NCI-H146 (cell line): ENCODE measurements at regions not wholly inside any gene's neighbourhood (a gene's known extent, or its start where the extent isn't known, plus 50 kb on each side); places are given as distances from the start of the nearest gene placed in this dataset.
"Not testable (repeated sequence)": the region's sequence is repeated elsewhere in the genome, so short reads cannot be mapped to it uniquely, and the experiment has no call there.

Source experiments
- DNase-seq: peaks from one replicate; lab custom pipeline; 2025; lab: John Stamatoyannopoulos, UW

DNA sequence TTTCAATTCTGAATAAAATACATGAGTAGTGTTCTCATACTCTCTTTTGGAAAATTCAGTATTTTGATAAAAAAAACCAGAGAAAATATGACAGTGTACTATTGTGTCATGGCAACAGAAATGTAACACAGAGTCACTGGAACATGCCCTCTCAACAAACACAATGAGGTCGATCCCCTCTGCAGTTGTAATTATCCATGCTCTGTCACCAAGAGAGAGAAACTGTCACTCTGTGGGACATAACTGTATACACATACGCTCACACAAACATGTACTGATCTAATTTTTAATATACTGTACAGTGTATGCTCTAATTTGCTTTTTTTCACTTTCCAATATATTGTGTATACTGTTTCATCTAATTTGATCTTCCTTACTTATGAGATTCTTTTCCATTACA is 1136.8 kb upstream of the TENM3 start:
- DNase-seq = peak; percentile 6

DNA sequence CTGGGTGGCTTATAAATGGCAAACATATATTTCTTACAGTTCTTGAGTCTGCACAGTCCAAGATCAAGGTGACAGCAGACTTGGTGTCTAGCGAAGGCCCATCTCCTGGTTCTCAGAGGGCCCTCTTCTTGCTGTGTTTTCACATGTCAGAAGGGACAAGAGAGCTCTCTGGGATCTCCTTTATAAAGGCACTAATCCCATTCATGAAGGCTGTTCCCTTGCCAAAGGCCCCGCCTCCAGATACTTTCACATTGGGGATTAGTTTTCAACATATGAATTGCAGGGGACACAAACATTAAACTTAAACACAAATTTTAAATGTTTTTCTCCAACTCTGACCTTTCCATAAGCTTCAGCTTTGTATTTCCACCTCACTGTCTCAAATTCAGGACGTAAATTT is 1135.0 kb upstream of the TENM3 start:
- DNase-seq = no peak

DNA sequence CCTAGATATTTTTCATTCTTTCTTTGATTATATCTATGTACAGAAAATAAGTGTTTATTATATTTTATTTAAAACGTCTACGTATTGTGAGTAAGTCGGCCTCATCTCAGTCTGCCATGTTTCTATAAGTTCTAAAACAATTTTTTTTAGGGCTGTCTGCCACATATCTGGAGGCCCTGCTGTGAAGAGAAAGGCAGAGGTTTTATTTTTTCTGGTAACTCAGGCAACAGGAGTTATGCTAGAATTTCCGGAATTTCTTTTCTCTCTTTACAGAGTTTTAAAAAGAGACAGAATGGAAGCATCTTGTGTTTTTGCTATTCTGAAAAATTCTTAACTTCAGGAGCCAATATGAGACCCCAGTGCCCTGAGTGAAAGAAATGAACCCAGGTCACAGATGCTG is 1124.0 kb upstream of the TENM3 start:
- no peak for DNase-seq

DNA sequence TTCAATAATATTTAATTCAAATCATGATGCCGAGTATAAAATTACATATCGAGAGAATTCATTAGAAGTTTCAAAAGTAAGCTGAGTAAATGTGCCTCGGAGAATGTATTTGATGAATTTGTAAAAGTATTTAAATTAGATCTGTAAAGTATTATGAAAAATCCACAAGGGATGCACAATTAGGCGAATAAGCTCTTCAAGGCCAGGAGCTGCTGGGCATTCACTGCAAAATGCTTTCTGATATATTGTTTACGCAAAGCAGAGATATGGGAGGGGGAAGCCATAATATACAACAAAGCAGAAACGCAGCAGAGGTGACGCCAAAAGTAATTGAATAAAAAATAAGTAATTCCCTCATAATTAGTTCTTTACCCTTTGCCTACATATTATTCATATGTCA is 1121.5 kb upstream of the TENM3 start:
- DNase-seq = no peak

DNA sequence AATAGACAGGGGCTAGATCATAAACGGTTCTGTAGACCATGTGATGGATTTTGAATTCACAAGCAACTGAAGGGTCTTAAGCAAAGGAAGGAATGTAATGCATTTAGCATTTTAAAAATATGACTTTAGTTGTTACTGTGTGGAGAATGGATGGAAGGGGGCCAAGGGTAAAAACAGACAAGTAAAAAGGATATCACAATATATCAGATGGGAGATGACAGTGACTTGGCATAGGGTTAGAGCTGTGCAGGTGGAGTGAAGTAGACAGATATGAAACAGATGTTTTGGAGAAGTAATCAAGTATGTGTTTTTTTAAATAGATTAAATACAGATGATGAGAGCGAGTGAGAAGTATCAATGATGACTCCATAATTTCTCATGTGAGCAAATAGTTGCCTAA is 1116.0 kb upstream of the TENM3 start:
- no peak for DNase-seq

DNA sequence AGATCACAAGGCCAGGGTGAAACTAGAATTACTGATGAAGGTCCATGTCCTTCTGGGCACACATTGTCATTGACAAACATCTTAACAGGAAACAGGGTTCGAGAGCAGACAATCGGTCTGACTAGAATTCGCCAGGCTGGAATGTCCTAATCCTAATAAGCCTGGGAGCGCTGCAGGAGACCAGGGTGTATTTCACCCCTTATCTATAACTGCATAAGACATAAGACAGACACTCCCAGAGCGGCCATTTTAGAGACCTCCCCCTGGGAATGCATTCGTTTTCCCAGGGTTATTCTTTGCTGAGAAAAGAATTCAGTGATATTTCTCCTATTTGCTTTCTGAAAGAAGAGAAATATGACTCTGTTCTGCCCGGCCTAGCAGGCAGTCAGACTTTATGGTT is 1112.9 kb upstream of the TENM3 start:
- DNase-seq = not testable (repeated sequence)

DNA sequence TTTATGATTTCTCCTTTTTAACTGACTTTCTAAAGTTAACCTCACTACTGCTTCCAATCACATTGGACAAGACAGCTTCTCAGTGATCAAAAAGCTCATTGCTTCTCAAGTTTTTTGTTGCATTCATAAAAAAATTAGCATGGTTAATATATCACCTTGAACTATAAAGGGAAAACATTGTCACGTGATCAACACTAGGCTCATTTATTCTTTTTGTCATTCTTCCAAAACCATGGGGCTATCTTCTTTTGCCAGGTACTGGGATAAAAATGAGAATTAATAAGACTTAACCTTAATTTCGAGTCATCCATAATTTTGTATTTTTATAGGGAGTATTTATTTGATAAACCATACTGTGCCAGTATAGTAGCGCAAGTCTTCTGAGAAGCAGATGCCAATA is 1105.9 kb upstream of the TENM3 start:
- DNase-seq = no peak

DNA sequence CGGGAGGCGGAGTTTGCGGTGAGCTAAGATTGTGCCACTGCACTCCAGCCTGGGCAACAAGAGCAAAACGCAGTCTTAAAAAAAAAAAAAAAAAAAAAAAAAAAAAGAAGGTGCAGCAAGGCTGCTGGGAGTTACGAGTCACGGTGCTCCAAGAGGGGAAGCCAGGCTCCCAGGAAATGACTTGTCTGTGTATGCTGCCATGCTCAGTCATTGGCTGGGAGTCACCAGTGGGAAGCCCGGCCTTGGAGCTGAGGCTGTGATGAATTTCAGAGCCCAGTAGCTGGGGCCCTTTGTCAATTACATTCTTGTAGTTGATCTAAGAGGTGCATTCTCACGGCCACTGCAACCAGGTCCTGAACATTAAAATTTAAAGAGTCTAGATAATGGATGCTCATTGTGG is 1105.1 kb upstream of the TENM3 start:
- no peak for DNase-seq

DNA sequence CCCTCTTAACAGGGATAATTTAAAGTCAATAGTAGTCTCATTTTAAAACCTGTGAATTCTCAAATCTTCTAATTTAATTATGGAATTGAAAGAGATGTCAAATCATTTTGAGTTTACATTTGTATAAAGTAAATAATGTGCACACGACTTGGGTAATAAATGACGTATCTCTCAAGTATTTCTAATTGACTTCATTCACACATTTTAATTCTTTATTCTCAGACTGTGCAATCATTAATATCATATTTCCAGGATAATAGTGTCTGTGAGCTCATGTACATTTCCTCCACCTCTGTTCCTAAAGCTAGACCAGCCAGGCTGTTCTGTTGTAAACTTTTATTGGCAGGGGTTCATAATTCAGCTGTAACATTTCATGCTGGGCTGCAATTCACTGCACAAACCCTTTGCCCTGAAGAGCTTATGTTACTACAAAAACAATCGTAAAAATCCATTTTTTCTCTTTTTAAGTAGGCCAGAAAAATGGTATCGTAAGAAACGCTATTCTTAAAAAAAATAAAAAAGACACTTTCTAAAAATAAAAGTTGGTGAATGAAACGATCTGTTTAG is 1103.1 kb upstream of the TENM3 start:
- DNase-seq = peak; percentile 24

DNA sequence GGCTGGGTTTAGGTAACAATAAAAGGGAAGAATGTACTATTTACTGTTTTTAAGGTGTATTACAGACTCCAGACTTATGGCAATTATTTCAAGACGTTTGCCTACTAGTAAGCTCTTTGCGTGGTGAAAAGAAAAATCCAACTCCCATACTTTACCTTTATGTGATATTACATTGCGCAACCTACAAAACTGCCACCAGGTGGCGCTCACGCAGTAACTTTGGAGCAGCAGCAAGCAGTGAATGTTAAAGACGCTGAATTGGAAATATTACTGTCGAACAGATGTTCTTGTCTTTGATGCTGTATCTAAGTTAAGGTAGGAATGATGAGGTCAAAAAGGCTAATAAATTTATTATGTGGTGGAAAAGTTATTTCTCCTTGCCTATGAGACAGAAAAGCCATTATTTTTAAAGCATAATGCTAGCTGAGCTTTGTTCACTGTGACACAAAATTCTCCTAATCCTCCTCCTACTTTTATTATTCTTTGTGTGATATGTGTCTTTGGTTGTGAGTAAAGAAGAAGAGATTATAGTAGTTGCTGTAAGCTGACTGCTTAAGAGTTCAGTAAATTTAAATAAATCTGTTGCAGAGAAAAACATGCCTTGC is 1099.8 kb upstream of the TENM3 start:
- DNase-seq = peak; percentile 73

DNA sequence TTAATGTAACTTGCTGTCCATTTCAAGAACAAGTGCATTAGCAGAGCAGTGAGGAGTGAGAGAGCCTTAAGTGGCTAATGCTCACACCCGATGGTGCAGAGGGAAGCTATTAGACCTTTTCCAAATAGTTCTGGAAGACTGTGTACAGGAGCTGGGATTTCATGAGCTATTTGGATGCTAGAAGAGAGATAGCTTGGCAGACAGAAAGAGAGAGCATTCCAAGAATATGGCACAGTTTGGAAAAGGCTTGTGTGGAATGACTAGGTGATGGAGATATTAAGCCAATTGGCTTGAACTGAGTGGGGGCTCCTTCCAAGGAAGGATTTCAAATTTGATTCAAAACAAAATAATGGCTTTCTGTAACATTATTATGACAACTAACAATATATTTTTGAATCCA is 1097.2 kb upstream of the TENM3 start:
- no peak for DNase-seq

DNA sequence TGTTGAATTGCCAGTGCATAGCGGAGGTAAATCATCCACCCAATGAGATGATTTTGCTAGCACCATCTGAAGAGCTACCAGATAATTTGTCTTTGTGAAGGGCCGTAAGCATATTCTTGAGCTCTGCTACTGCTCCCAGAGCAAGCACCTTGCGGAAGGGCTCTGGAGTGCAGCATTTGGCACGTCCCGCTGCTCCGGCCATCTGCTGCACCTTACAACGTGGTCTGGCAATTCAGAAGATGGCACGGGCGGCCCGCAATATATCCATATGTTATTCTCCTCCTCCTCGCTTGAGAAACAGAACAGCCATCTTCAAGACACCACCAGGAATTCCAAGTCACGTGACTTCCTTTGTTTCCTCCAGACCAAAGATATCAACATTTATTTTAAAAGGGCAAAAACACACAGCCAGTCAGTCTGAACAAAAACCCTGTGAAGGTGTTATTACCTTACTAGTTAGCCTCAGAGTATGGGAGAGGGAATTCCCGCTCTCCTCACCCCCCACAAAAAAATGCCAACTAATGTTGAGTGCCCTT is 1095.7 kb upstream of the TENM3 start:
- DNase-seq = no peak

DNA sequence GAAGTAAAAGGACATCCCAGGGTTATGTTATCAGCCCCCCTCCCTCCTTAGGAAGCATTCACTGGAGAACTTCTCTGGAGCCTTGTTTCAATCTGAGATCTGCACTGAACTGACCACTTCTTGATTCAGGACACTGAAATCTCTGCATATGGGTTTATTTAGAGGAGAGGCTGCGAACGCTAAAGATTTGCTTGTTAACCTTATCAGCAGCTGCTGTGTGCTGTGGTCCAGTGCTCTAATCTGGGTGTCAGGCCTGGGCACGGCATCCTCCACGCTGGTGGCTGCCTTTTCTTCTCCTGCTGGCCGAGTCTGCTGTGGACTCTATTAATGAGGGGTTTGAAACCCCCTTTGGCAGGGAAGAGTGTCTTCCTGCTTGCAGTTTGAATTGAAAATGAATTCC is 1094.7 kb upstream of the TENM3 start:
- no peak for DNase-seq

DNA sequence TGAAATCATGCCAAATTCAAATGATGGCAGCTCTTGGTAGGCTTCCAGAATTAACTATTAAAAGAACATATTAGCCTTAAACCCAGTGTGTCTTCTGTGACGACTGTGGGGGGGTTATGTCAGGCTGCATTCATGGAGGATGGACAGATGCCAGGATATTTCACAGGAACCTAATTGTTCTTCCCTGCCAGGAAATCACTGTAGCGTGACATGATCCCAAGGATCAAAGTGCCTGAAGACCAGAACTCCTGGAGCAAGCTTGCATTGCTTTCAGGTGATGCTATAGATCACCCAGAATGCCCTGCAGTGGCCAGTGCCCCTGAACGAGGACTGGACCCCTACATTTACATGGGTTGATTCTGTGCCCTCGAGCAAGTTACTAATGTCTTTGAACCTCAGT is 1093.0 kb upstream of the TENM3 start:
- peak; percentile 53 for DNase-seq

DNA sequence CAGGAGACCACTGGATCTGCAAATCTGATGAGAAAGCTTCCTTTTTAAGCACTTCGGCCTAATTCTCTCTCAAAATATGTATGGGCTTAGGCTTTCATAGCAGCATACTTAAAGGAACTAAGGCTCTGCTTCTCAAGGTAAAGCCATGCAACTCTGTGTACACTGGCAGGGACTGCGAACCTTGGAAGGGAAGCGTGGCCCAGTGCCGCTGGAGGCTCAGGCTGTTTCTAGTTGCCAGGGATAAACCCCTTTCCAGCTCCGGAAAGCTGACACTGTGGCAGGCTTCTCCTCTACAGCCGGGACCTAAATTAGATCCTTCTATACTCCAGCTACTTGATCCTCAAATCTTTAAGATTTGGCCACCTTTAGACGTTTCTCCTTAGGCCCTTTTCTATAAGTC is 1091.3 kb upstream of the TENM3 start:
- DNase-seq = no peak

DNA sequence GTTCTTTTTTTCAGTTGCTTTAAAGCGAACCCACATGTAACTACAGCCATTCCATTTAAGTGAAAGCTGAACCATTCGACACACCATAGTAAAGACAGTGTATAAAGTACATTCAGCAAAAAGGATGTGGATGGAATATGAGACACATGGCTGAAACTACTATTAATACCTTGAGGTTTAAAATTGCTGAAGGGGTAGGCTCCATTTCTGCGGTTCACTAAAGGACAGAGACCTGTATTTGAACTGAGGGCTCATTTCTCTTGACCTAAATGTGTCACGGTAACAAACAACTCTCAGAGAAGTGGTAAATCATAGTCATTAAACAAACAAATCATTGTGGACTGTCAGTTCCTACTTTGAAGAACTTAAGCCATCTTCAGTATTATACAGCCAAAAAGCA is 1085.6 kb upstream of the TENM3 start:
- no peak for DNase-seq

DNA sequence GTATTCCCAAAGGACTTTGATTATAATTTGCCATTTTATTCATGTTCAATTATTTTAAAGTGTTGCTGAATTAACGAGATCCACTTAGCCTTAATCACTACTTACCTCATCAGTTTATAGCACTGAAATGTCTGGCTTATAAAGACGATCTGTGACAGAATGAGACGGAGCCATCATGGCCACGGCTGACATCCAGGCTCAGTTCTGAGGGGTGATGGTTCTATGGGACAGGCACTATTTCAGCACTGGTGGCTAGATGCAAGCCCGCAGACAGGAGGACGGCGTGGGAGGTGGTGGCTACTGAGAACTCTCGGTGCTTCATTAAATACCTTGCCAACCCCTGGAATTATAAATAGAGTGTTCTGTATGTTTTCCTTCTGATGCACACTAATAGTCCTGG is 1084.2 kb upstream of the TENM3 start:
- peak; percentile 34 for DNase-seq

DNA sequence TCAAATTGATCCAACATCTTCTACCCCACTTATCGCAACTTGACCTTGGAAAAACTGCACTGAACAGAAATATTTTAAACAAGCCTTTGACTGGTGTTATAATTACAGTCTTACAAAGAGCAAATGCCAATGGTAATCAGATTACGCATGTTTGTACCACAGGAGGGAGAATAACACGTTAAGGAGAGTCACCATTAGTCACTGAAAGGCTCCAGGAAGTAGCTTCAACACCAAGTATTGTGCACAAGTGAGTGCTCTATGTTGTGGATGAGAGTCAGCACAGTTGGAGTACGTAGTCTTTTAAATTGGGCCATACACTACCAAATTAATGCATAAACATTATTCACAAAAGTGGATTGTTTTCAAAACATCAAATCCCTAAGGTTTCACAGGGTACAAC is 1081.5 kb upstream of the TENM3 start:
- no peak for DNase-seq

DNA sequence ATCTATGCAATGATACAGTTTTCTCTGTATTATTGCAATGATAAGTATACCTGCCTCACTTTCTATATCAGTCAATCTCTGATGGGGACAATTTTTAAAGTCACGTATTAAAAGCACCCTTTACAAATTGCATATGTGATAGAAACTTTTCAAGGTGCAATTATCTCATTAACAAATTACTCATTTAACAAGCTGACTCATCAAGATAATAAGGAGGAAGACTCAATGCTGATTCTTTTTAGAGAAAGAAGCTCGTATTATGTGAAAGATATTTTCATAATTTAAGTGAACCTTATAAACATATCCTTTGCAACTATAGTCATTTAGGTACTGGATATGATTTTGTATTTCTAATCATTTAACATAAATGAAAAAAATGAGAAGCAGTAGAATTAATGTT is 1080.9 kb upstream of the TENM3 start:
- DNase-seq = no peak

DNA sequence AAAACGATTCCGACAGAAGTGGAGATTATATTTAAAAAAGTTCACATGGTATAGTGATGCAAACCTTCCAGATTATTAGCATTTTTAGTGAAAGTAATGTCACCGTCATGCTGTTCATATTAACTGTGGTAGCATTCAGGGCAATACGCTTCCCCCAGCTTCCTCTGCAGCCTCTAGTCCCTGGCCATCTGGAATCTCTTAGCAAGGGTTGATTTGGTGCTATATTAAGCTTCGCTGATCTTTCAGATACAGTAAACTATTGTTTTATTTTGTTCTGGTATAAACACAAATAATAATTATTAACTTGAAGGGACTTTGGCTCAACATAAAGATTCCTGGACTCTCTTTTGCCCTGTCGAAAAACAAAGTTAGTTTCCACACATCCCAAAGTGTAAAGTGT is 1080.5 kb upstream of the TENM3 start:
- no peak for DNase-seq

DNA sequence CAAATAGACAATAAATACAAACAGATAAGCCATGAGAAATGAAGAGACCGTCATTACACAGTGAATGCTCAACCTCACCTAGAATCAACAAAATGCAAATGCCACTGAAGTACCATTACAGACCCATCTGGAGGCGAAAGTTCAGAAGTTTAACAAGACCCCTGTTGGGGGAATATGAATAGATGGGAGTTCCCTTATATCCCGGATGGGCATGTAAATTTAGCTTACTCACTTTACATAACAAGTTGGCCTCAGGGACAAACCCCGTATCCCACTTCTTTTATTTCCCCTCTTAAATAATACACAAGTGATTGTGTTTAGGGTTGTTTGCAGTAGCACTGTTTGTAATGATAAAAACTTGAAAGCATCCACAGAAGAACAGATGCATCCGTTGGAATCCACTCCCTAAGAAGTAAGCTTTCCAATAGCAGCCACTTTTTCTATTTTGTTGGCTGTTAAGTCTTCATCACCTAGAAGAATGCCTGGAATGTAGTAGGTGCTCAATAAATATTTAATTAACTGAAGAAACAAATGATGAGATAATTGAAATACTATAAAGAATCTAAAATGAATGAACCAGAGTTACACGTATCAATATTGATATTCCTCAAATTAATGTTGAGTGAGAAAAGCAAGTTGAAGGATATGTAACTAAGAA is 1076.3 kb upstream of the TENM3 start:
- no peak for DNase-seq

DNA sequence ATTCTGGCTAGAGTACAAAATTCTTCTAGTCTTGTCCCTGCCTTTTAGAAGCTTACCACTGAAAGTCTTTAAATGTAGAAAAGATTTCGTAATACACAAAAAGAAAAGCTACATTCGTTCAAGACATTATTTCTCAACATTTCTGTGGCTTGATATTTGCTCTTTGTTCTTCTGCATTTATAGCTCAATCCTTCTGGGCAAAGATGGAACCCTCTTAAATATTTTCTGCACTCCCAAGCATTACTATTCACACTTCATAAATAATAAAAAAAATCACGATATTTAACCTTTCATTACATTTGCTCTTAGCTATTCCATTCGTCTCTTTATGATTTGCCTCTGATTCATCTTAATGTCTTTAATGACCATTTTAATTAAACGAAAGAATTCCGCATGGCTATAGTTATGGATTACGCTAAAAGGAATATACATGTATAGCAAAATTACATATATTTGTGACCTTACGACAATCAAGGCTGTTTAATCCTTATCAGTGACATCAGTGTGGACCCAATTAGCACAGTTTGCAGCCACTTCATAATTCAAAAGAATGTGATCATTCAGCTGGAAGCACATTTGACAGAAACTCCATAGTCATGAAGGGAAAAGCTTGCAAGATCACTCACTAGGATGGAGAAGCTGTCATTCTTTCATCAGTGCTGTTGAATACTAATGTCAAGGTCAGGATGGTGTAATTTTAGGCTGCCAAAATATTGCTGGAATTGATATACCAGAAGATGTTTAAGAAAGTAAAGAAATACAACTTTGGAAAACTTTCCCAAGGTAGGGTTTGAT is 1075.0 kb upstream of the TENM3 start:
- DNase-seq = peak; percentile 64

DNA sequence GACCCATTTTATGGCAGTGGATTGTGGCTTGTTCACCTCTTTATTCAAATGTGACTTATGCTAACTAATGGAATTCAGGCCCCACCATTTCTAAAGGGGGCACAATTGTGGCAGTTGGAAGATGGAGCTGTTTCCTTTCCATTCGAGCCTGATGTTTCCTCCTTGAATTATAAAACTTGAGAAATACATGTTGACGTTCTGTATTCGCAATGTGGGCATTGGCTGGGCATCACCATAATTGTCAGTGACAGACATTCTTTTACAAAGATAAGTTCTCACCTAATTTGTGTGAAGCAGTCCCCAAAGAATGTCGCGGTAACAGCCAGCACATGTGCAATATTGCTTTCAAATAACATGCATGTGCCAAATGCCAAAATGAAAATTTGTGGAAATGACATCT is 1070.2 kb upstream of the TENM3 start:
- no peak for DNase-seq
